Hepatocyte (in vitro differentiated cells): ENCODE measurements at regions not wholly inside any gene's neighbourhood (a gene's known extent, or its start where the extent isn't known, plus 50 kb on each side); places are given as distances from the start of the nearest gene placed in this dataset.

Experiments
- DNase-seq: peaks from one replicate; pipeline ENCODE4 v3.0.0-alpha.2; 2016; ENCODE audit warnings: low spot score
- H2AFZ ChIP-seq: fragments of 200-600 bp; sonication (generic); 2 replicates; pipeline ENCODE4 v1.6.0; 2016; ENCODE audit warnings: antibody characterized with exemption, mild to moderate bottlenecking
- H3K27ac ChIP-seq: fragments of 200-600 bp; sonication (generic); 2 replicates; pipeline ENCODE4 v1.5.1; 2016; ENCODE audit warnings: mild to moderate bottlenecking
- H3K27me3 ChIP-seq: fragments of 200-600 bp; sonication (generic); 2 replicates; pipeline ENCODE4 v1.6.1; 2016
- H3K36me3 ChIP-seq: fragments of 200-600 bp; sonication (generic); replicated peaks from 2 replicates; pipeline ENCODE4 v1.5.1; 2016; ENCODE audit warnings: low read depth; ENCODE audit not compliant: insufficient read depth
- H3K4me1 ChIP-seq: fragments of 200-600 bp; sonication (generic); 2 replicates; pipeline ENCODE4 v1.5.1; 2016; ENCODE audit warnings: mild to moderate bottlenecking, moderate library complexity; ENCODE audit not compliant: insufficient read depth
- H3K4me2 ChIP-seq: fragments of 200-600 bp; sonication (generic); 2 replicates; pipeline ENCODE4 v1.6.0; 2016
- H3K4me3 ChIP-seq: fragments of 200-600 bp; sonication (generic); 2 replicates; pipeline ENCODE4 v1.5.1; 2016; ENCODE audit warnings: mild to moderate bottlenecking
- H3K79me2 ChIP-seq: fragments of 200-600 bp; sonication (generic); 2 replicates; pipeline ENCODE4 v1.6.0; 2017; ENCODE audit warnings: mild to moderate bottlenecking
- H3K9me2 ChIP-seq: fragments of 200-600 bp; sonication (generic); replicated peaks from 2 replicates; pipeline ENCODE4 v1.6.0; 2017; ENCODE audit warnings: mild to moderate bottlenecking; ENCODE audit not compliant: insufficient read depth
- H3K9me3 ChIP-seq: fragments of 200-600 bp; sonication (generic); 2 replicates; pipeline ENCODE4 v1.5.1; 2016; ENCODE audit warnings: low read depth, mild to moderate bottlenecking
- H4K20me1 ChIP-seq: fragments of 200-600 bp; sonication (generic); 2 replicates; pipeline ENCODE4 v1.6.0; 2016; ENCODE audit warnings: mild to moderate bottlenecking; ENCODE audit not compliant: insufficient read depth, poor library complexity, severe bottlenecking
- EZH2 ChIP-seq: fragments of 200-600 bp; sonication (generic); IDR thresholded peaks from 2 replicates; pipeline ENCODE4 v1.6.1; 2016; ENCODE audit warnings: antibody characterized with exemption, mild to moderate bottlenecking, borderline replicate concordance
- EZH2phosphoT487 ChIP-seq: fragments of 200-600 bp; sonication (generic); IDR thresholded peaks from one replicate; pipeline ENCODE4 v1.6.1; 2018; ENCODE audit warnings: antibody characterized with exemption, mild to moderate bottlenecking, low read depth, moderate library complexity; ENCODE audit not compliant: unreplicated experiment, severe bottlenecking
- WGBS: methylation state at CpG from one replicate; pipeline ENCODE4 v1.1.6; 2016; ENCODE audit warnings: low lambda C conversion rate; ENCODE audit errors: missing lambda C conversion rate; 5-methylcytosine and 5-hydroxymethylcytosine counted together
- TF ChIP-seq, protein P1 (sequence below): fragments of 200-600 bp; sonication (generic); IDR thresholded peaks from 2 replicates; pipeline ENCODE4 v1.5.1; 2016; ENCODE audit warnings: antibody characterized with exemption, mild to moderate bottlenecking; ENCODE audit not compliant: poor library complexity

DNA sequence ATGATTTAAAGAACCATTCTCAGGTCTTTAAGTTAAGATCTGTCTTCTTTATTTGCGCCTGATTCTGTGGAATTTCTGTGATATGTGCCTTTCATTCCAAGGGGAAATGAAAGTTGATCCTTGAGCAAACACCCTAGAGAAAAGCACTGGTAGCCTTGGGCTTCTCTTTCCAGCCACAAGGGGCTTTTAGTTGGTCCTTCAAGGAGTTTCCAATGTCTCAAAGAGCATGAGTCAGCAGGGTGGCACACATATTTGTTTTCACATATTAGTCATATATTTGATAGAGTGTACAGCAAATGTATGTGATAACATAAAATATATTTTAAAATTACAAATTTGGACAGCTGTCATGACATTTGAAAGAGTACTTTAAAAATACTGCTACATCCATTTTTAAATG lies 339.5 kb downstream of the TXNL1 start:
- Histone ChIP-seq H3K79me2 (no peaks in the 10 kb centered on the region), H3K4me1 (no peaks in the 10 kb centered on the region), H3K9me2 (no peaks in the 10 kb centered on the region), H3K4me2 (no peak overlapping the region), H3K27me3 (no peaks in the 10 kb centered on the region), H3K4me3 (no peak overlapping the region), H2AFZ (no peak overlapping the region), H3K36me3 (no peaks in the 10 kb centered on the region), H4K20me1 (no peaks in the 10 kb centered on the region), H3K9me3 (no peaks in the 10 kb centered on the region), H3K27ac (no peak overlapping the region)
- DNase-seq: peak; percentile 16
- TF ChIP-seq EZH2 (no peak), EZH2phosphoT487 (no peak)
- TF ChIP-seq, protein P1, sequence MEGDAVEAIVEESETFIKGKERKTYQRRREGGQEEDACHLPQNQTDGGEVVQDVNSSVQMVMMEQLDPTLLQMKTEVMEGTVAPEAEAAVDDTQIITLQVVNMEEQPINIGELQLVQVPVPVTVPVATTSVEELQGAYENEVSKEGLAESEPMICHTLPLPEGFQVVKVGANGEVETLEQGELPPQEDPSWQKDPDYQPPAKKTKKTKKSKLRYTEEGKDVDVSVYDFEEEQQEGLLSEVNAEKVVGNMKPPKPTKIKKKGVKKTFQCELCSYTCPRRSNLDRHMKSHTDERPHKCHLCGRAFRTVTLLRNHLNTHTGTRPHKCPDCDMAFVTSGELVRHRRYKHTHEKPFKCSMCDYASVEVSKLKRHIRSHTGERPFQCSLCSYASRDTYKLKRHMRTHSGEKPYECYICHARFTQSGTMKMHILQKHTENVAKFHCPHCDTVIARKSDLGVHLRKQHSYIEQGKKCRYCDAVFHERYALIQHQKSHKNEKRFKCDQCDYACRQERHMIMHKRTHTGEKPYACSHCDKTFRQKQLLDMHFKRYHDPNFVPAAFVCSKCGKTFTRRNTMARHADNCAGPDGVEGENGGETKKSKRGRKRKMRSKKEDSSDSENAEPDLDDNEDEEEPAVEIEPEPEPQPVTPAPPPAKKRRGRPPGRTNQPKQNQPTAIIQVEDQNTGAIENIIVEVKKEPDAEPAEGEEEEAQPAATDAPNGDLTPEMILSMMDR: no peak
- 76% methylated on average over 1 of the region's 1 CpG for WGBS

GRCh38 chr18:56296381-56296780 lies 342.0 kb downstream of the TXNL1 start:
- Histone ChIP-seq H3K4me3 (no peak overlapping the region), H3K27me3 (no peaks in the 10 kb centered on the region), H3K79me2 (no peaks in the 10 kb centered on the region), H3K9me2 (no peaks in the 10 kb centered on the region), H2AFZ (no peak overlapping the region), H3K4me2 (no peak overlapping the region), H3K4me1 (no peaks in the 10 kb centered on the region), H3K9me3 (no peaks in the 10 kb centered on the region), H3K36me3 (no peaks in the 10 kb centered on the region), H4K20me1 (no peaks in the 10 kb centered on the region), H3K27ac (no peak overlapping the region)
- no peak for TF ChIP-seq EZH2phosphoT487
- TF ChIP-seq, protein P1: no peak
- no peak for TF ChIP-seq EZH2
- no peak for DNase-seq
- 97% methylated on average over 3 of the region's 3 CpGs for WGBS

DNA sequence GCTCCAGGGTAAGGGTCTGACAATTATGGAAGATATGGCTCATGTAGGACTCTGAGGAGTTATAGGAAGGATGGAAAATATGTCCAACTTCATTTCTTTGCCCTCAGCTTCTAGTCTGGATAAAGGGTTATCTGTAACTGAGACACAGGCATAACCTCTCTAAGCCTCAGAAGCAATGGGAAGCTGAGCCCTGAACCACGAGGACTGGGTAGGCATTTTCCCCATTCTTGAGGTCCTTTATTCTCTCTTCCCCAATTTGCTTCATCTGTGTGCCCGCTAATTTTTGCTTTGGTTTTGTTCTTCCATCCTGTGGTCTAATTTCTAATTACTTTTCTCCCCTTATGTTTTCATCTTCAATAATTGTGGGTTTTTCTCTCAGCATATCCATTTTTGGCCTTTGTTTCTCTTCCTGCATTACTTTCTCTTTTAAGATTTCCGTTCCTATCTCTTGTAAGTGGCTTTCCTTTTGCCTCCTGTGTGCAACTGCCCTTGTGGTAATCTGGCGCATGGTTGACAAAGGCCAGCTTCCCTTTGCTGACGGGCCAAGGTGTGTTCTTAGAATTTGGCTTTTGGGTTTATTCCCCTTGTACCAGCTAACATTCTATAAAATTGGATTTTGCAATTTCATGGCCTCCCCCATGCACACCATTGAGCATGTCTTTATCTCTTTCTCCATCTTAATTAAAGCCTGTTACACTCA lies 343.8 kb downstream of the TXNL1 start:
- Histone ChIP-seq H3K79me2 (no peaks in the 10 kb centered on the region), H3K27me3 (no peaks in the 10 kb centered on the region), H3K9me2 (no peaks in the 10 kb centered on the region), H3K4me3 (no peak overlapping the region), H3K27ac (no peak overlapping the region), H2AFZ (no peak overlapping the region), H3K9me3 (no peaks in the 10 kb centered on the region), H3K36me3 (no peaks in the 10 kb centered on the region), H3K4me1 (no peaks in the 10 kb centered on the region), H4K20me1 (no peaks in the 10 kb centered on the region), H3K4me2 (no peak overlapping the region)
- DNase-seq: no peak
- TF ChIP-seq EZH2phosphoT487: no peak
- TF ChIP-seq, protein P1: no peak
- TF ChIP-seq EZH2: no peak
- 90% methylated on average over 5 of the region's 5 CpGs for WGBS
